ENCODE measurements at regions not wholly inside any gene's neighbourhood (a gene's known extent, or its start where the extent isn't known, plus 50 kb on each side); places are given as distances from the start of the nearest gene placed in this dataset.
A peak's percentile ranks its signal among the peaks of the same experiment; 100 is the strongest.

DNA sequence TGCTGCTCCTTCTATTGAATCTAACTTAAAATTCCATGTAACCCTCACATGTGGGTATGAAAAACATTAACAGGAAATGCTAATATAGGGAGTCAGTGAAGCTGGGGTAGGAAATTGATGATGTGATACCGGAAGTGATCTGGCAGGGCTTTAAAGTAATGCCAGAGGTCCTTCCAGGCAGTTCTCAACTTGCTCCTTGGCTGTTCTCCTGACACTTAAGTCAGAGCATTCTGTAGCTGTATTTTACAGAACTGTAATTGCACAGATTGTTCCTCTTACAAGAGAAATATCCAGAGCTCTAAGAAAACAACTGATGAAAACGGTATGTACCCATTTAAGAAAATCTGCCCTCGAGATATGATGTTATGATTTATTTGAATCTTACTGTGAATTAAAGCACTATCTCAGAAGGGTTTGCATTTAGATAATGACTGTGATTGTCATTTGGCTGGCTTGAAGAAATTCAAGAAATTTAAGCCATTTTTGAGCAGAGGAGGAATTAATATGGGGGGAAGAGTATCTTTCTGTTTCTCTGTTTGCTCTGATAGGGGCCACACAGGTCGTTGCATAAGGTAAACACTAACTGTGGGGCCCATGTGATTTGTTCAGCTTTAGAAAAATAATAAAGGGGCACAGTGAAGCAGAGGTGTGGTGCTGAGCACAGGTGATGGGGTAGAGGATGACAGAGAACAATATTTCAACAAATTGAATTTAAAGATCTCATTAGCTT, 88.4 kb downstream of the BBS10 start:
- Histone ChIP-seq H3K27me3 (ENCODE audit: control insufficient read depth in 5 of 5, insufficient read depth in 4 of 5, low read length in 5 of 5) (no peaks in the 10 kb centered on the region), H3K4me3 (ENCODE audit: low read depth in 1 of 5, low read length in 5 of 5) (no peak overlapping the region), H3K27ac (ENCODE audit: low read depth, low read length) (peak overlapping the region; percentile 59), H3K9ac (ENCODE audit: low read length in 5 of 5) (peak overlapping the region in 2 of 5 donors; percentile 38 to 78), H3K9me3 (ENCODE audit: control insufficient read depth in 5 of 5, low read length in 5 of 5) (no peaks in the 10 kb centered on the region), H3K36me3 (ENCODE audit: control insufficient read depth in 5 of 5, insufficient read depth in 5 of 5, low read length in 5 of 5) (no peaks in the 10 kb centered on the region), H3K4me1 (ENCODE audit: control insufficient read depth in 5 of 5, insufficient read depth in 5 of 5, low read length in 5 of 5) (peaks cover 0 to 45% (median 24%) of the 10 kb centered on the region in 5 donors)

DNA sequence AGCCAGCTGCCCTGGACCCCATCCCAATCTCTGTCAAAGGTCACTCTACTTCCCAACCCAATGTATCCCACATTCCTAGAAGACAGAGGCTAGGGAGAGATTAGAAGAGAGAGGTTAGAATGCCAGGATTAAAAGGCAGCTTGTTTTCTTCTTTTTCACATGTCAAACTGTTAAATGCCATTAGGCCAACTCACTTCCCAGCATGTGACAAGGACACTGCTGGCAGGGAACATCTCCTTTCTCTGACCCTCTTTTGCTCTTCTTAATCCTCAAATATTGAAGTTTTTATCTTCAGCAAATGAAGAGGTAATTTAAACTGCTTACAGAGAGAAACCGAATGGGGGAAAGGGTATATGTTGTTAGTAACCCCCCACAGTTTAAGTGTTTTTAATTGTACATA, 89.1 kb downstream of the BBS10 start:
- H3K27ac ChIP-seq (ENCODE audit: low read depth, low read length), result peak overlapping the region; percentile 59
- no peaks in the 10 kb centered on the region for H3K9me3 ChIP-seq (ENCODE audit: control insufficient read depth in 5 of 5, low read length in 5 of 5)
- H3K4me1 ChIP-seq (ENCODE audit: control insufficient read depth in 5 of 5, insufficient read depth in 5 of 5, low read length in 5 of 5), result peaks cover 0 to 48% (median 24%) of the 10 kb centered on the region in 5 donors
- H3K27me3 ChIP-seq (ENCODE audit: control insufficient read depth in 5 of 5, insufficient read depth in 4 of 5, low read length in 5 of 5), result no peaks in the 10 kb centered on the region
- H3K9ac ChIP-seq (ENCODE audit: low read length in 5 of 5), result peak overlapping the region in 1 of 5 donors; percentile 78
- H3K36me3 ChIP-seq (ENCODE audit: control insufficient read depth in 5 of 5, insufficient read depth in 5 of 5, low read length in 5 of 5), result no peaks in the 10 kb centered on the region
- no peak overlapping the region for H3K4me3 ChIP-seq (ENCODE audit: low read depth in 1 of 5, low read length in 5 of 5)

GRCh38 chr12:76256904-76257303, 91.3 kb downstream of the BBS10 start:
- Histone ChIP-seq H3K27ac (ENCODE audit: low read depth, low read length) (peak overlapping the region; percentile 26), H3K27me3 (ENCODE audit: control insufficient read depth in 5 of 5, insufficient read depth in 4 of 5, low read length in 5 of 5) (no peaks in the 10 kb centered on the region), H3K36me3 (ENCODE audit: control insufficient read depth in 5 of 5, insufficient read depth in 5 of 5, low read length in 5 of 5) (no peaks in the 10 kb centered on the region), H3K9ac (ENCODE audit: low read length in 5 of 5) (no peak overlapping the region), H3K4me3 (ENCODE audit: low read depth in 1 of 5, low read length in 5 of 5) (no peak overlapping the region), H3K9me3 (ENCODE audit: control insufficient read depth in 5 of 5, low read length in 5 of 5) (no peaks in the 10 kb centered on the region), H3K4me1 (ENCODE audit: control insufficient read depth in 5 of 5, insufficient read depth in 5 of 5, low read length in 5 of 5) (peaks cover 0 to 56% (median 29%) of the 10 kb centered on the region in 5 donors)

DNA sequence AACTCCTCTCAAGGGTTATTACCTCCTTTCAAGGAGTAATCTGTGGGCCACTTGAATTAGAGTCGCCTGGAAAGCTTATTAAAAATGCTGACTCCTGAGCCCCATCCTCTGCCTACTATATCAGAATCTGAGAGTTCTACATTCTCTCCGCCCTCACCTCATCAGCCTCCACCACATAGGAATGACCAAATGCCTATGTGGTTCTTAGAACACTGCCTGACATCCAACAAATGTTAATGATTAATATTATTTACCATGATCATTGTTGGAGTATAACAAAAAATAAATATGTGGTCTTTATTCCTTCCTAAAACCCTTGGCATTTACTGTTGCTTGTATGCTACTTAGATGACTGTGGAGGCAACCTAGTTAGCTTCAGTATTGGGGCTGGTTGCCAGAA, 91.9 kb downstream of the BBS10 start:
- H3K27ac ChIP-seq (ENCODE audit: low read depth, low read length), result peak overlapping the region; percentile 26

DNA sequence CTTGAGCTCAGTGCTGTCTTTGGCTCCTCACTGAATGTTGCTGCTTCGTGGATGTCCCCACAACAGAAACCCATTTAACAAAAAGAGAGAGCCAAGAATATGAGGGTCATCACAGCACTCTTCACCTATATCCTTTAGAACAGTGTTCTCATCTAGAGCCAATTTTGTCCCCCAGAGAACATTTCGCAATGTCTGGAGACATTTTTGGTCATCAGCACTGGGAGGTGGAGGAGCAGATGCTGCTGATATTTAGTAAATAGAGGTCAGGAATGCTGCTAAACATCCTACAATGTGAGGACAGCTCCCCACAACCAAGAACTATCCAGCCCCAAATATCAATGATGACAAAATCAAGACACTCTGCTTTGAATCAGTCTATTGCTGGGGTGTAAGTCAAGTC, 92.5 kb downstream of the BBS10 start:
- Histone ChIP-seq H3K27me3 (ENCODE audit: control insufficient read depth in 5 of 5, insufficient read depth in 4 of 5, low read length in 5 of 5) (no peaks in the 10 kb centered on the region), H3K9me3 (ENCODE audit: control insufficient read depth in 5 of 5, low read length in 5 of 5) (no peaks in the 10 kb centered on the region), H3K4me1 (ENCODE audit: control insufficient read depth in 5 of 5, insufficient read depth in 5 of 5, low read length in 5 of 5) (peaks cover 0 to 59% (median 29%) of the 10 kb centered on the region in 5 donors), H3K36me3 (ENCODE audit: control insufficient read depth in 5 of 5, insufficient read depth in 5 of 5, low read length in 5 of 5) (no peaks in the 10 kb centered on the region), H3K27ac (ENCODE audit: low read depth, low read length) (peak overlapping the region; percentile 43), H3K4me3 (ENCODE audit: low read depth in 1 of 5, low read length in 5 of 5) (no peak overlapping the region), H3K9ac (ENCODE audit: low read length in 5 of 5) (no peak overlapping the region)

More for the DNA sequence above, 91.9 kb downstream of the BBS10 start:
- H3K4me1 ChIP-seq (ENCODE audit: control insufficient read depth in 5 of 5, insufficient read depth in 5 of 5, low read length in 5 of 5), result peaks cover 0 to 59% (median 29%) of the 10 kb centered on the region in 5 donors
- H3K9ac ChIP-seq (ENCODE audit: low read length in 5 of 5), result no peak overlapping the region
- no peaks in the 10 kb centered on the region for H3K9me3 ChIP-seq (ENCODE audit: control insufficient read depth in 5 of 5, low read length in 5 of 5)
- no peaks in the 10 kb centered on the region for H3K27me3 ChIP-seq (ENCODE audit: control insufficient read depth in 5 of 5, insufficient read depth in 4 of 5, low read length in 5 of 5)
- no peaks in the 10 kb centered on the region for H3K36me3 ChIP-seq (ENCODE audit: control insufficient read depth in 5 of 5, insufficient read depth in 5 of 5, low read length in 5 of 5)
- no peak overlapping the region for H3K4me3 ChIP-seq (ENCODE audit: low read depth in 1 of 5, low read length in 5 of 5)

GRCh38 chr12:76255281-76255680, 92.9 kb downstream of the BBS10 start:
- no peak overlapping the region for H3K4me3 ChIP-seq (ENCODE audit: low read depth in 1 of 5, low read length in 5 of 5)
- no peaks in the 10 kb centered on the region for H3K36me3 ChIP-seq (ENCODE audit: control insufficient read depth in 5 of 5, insufficient read depth in 5 of 5, low read length in 5 of 5)
- H3K27me3 ChIP-seq (ENCODE audit: control insufficient read depth in 5 of 5, insufficient read depth in 4 of 5, low read length in 5 of 5), result no peaks in the 10 kb centered on the region
- peak overlapping the region; percentile 43 for H3K27ac ChIP-seq (ENCODE audit: low read depth, low read length)
- H3K4me1 ChIP-seq (ENCODE audit: control insufficient read depth in 5 of 5, insufficient read depth in 5 of 5, low read length in 5 of 5), result peaks cover 0 to 54% (median 29%) of the 10 kb centered on the region in 5 donors
- no peak overlapping the region for H3K9ac ChIP-seq (ENCODE audit: low read length in 5 of 5)
- no peaks in the 10 kb centered on the region for H3K9me3 ChIP-seq (ENCODE audit: control insufficient read depth in 5 of 5, low read length in 5 of 5)

DNA sequence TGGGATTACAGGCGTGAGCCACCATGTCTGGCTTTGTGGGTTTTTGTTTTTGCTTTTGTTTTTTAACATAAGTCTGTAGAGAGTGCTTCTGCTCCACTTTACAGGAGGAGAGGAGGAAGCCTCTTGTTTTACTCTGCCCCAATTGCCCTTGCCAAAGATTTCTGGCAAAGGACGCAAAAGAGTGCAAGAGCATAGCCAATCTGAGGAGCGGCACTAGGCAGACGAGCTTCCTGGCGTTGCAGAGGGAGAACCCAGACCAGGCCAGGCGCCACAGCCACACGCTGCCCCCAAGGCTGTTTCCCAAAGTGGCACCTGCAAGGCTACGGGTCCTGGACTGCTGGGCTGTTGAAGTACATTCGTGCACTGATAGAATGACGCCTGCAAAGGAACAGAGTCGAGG, 96.2 kb downstream of the BBS10 start:
- peak overlapping the region in 3 of 5 donors; percentile 38 to 61 (median 48) for H3K4me3 ChIP-seq (ENCODE audit: low read depth in 1 of 5, low read length in 5 of 5)
- no peak overlapping the region for H3K27ac ChIP-seq (ENCODE audit: low read depth, low read length)
- no peaks in the 10 kb centered on the region for H3K9me3 ChIP-seq (ENCODE audit: control insufficient read depth in 5 of 5, low read length in 5 of 5)

DNA sequence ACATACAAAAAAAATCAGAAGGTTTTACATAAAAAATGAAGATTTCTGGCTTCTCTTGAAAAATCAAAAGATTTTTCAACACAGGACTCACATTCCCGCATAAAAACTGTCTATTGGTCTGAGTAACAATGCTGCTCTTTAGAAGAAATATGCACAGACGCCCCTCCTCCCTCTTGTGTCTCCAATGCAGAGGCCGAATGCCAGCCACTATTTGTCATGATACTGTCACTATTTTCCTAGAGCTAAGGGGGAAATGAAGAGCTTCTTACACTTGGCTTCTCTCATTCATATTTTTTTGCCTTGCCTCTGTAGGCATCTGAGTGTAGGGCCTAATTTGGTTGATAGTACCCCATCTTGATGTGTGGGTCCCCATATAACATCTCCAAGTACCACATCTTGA, 98.0 kb downstream of the BBS10 start:
- no peak overlapping the region for H3K4me3 ChIP-seq (ENCODE audit: low read depth in 1 of 5, low read length in 5 of 5)
- H3K27ac ChIP-seq (ENCODE audit: low read depth, low read length), result no peak overlapping the region
- H3K9ac ChIP-seq (ENCODE audit: low read length in 5 of 5), result no peak overlapping the region
- H3K9me3 ChIP-seq (ENCODE audit: control insufficient read depth in 5 of 5, low read length in 5 of 5), result no peaks in the 10 kb centered on the region
- no peaks in the 10 kb centered on the region for H3K36me3 ChIP-seq (ENCODE audit: control insufficient read depth in 5 of 5, insufficient read depth in 5 of 5, low read length in 5 of 5)
- no peaks in the 10 kb centered on the region for H3K27me3 ChIP-seq (ENCODE audit: control insufficient read depth in 5 of 5, insufficient read depth in 4 of 5, low read length in 5 of 5)
- H3K4me1 ChIP-seq (ENCODE audit: control insufficient read depth in 5 of 5, insufficient read depth in 5 of 5, low read length in 5 of 5), result peaks cover 0 to 41% (median 23%) of the 10 kb centered on the region in 5 donors

More for the DNA sequence above, 96.2 kb downstream of the BBS10 start:
- Histone ChIP-seq H3K36me3 (ENCODE audit: control insufficient read depth in 5 of 5, insufficient read depth in 5 of 5, low read length in 5 of 5) (no peaks in the 10 kb centered on the region), H3K9ac (ENCODE audit: low read length in 5 of 5) (peak overlapping the region in 1 of 5 donors; percentile 45), H3K4me1 (ENCODE audit: control insufficient read depth in 5 of 5, insufficient read depth in 5 of 5, low read length in 5 of 5) (peaks cover 0 to 48% (median 21%) of the 10 kb centered on the region in 5 donors), H3K27me3 (ENCODE audit: control insufficient read depth in 5 of 5, insufficient read depth in 4 of 5, low read length in 5 of 5) (no peaks in the 10 kb centered on the region)

GRCh38 chr12:76249501-76249900, 98.7 kb downstream of the BBS10 start:
- no peaks in the 10 kb centered on the region for H3K9me3 ChIP-seq (ENCODE audit: control insufficient read depth in 5 of 5, low read length in 5 of 5)
- no peaks in the 10 kb centered on the region for H3K27me3 ChIP-seq (ENCODE audit: control insufficient read depth in 5 of 5, insufficient read depth in 4 of 5, low read length in 5 of 5)
- H3K36me3 ChIP-seq (ENCODE audit: control insufficient read depth in 5 of 5, insufficient read depth in 5 of 5, low read length in 5 of 5), result no peaks in the 10 kb centered on the region
- H3K9ac ChIP-seq (ENCODE audit: low read length in 5 of 5), result no peak overlapping the region
- H3K27ac ChIP-seq (ENCODE audit: low read depth, low read length), result no peak overlapping the region
- peaks cover 0 to 33% (median 19%) of the 10 kb centered on the region in 5 donors for H3K4me1 ChIP-seq (ENCODE audit: control insufficient read depth in 5 of 5, insufficient read depth in 5 of 5, low read length in 5 of 5)
- H3K4me3 ChIP-seq (ENCODE audit: low read depth in 1 of 5, low read length in 5 of 5), result no peak overlapping the region

DNA sequence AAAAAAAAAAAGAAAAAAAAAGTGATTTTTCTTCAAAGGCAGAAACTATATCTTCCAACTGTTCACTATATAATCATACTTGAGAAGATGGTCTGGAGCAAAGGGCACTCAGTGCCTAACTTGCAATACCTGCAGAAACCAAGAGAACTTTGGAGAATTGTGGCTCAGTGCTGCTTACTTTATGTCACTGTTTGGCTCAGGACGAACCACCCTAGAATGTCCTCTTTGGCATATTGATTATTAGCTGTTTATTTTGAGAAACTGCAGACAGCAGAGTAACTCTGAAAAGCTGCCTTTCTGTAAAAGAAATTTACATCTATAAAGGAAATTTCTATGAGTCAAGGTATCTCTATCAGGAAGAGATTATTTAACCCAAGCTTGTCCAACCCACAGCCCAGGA, 100.2 kb downstream of the BBS10 start:
- Histone ChIP-seq H3K27ac (ENCODE audit: low read depth, low read length) (no peak overlapping the region), H3K4me3 (ENCODE audit: low read depth in 1 of 5, low read length in 5 of 5) (no peak overlapping the region)

More for the DNA sequence above, 100.2 kb downstream of the BBS10 start:
- H3K36me3 ChIP-seq (ENCODE audit: control insufficient read depth in 5 of 5, insufficient read depth in 5 of 5, low read length in 5 of 5), result no peaks in the 10 kb centered on the region
- H3K9me3 ChIP-seq (ENCODE audit: control insufficient read depth in 5 of 5, low read length in 5 of 5), result no peaks in the 10 kb centered on the region
- H3K4me1 ChIP-seq (ENCODE audit: control insufficient read depth in 5 of 5, insufficient read depth in 5 of 5, low read length in 5 of 5), result peaks cover 0 to 40% (median 19%) of the 10 kb centered on the region in 5 donors
- no peaks in the 10 kb centered on the region for H3K27me3 ChIP-seq (ENCODE audit: control insufficient read depth in 5 of 5, insufficient read depth in 4 of 5, low read length in 5 of 5)
- no peak overlapping the region for H3K9ac ChIP-seq (ENCODE audit: low read length in 5 of 5)
